Vagina (tissue), 2 donors: ENCODE measurements at regions not wholly inside any gene's neighbourhood (a gene's known extent, or its start where the extent isn't known, plus 50 kb on each side); places are given as distances from the start of the nearest gene placed in this dataset.

Experiments
- POLR2A ChIP-seq, 2 donors: fragments of 450-650 bp; IDR thresholded peaks; one replicate each; pipeline ENCODE4 v1.6.1; 2017; ENCODE audit warnings: antibody characterized with exemption in 2 of 2, mild to moderate bottlenecking in 2 of 2, moderate library complexity in 2 of 2
- POLR2AphosphoS5 ChIP-seq, 2 donors: sonication (generic); formaldehyde crosslinking; IDR thresholded peaks; one replicate each; pipeline ENCODE4 v1.9.0; 2017; ENCODE audit warnings: antibody characterized with exemption in 2 of 2, mild to moderate bottlenecking in 2 of 2, low read depth in 1 of 2; ENCODE audit not compliant: insufficient read depth in 1 of 2
- TF ChIP-seq, protein P1 (sequence below), 3 experiments: fragments of 450-650 bp in 2 of 3; fragments of 200-600 bp in 1 of 3; sonication (generic) in 1 of 3; IDR thresholded peaks; one replicate each; pipeline ENCODE4 v1.5.1; 2017 to 2019; ENCODE audit warnings: antibody characterized with exemption in 3 of 3, mild to moderate bottlenecking in 2 of 3, moderate library complexity in 2 of 3

GRCh38 chr2:204312105-204312504, 233.2 kb upstream of the PARD3B start:
- TF ChIP-seq, protein P1, sequence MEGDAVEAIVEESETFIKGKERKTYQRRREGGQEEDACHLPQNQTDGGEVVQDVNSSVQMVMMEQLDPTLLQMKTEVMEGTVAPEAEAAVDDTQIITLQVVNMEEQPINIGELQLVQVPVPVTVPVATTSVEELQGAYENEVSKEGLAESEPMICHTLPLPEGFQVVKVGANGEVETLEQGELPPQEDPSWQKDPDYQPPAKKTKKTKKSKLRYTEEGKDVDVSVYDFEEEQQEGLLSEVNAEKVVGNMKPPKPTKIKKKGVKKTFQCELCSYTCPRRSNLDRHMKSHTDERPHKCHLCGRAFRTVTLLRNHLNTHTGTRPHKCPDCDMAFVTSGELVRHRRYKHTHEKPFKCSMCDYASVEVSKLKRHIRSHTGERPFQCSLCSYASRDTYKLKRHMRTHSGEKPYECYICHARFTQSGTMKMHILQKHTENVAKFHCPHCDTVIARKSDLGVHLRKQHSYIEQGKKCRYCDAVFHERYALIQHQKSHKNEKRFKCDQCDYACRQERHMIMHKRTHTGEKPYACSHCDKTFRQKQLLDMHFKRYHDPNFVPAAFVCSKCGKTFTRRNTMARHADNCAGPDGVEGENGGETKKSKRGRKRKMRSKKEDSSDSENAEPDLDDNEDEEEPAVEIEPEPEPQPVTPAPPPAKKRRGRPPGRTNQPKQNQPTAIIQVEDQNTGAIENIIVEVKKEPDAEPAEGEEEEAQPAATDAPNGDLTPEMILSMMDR (IDR thresholded peaks at IDR 0.05) = no peak
- no peak for TF ChIP-seq POLR2A (IDR thresholded peaks at IDR 0.05)
- no peak for TF ChIP-seq POLR2AphosphoS5 (IDR thresholded peaks at IDR 0.05; ENCODE audit: insufficient read depth in 1 of 2, low read depth in 1 of 2)
